ENCODE measurements at regions not wholly inside any gene's neighbourhood (a gene's known extent, or its start where the extent isn't known, plus 50 kb on each side); places are given as distances from the start of the nearest gene placed in this dataset.

DNA sequence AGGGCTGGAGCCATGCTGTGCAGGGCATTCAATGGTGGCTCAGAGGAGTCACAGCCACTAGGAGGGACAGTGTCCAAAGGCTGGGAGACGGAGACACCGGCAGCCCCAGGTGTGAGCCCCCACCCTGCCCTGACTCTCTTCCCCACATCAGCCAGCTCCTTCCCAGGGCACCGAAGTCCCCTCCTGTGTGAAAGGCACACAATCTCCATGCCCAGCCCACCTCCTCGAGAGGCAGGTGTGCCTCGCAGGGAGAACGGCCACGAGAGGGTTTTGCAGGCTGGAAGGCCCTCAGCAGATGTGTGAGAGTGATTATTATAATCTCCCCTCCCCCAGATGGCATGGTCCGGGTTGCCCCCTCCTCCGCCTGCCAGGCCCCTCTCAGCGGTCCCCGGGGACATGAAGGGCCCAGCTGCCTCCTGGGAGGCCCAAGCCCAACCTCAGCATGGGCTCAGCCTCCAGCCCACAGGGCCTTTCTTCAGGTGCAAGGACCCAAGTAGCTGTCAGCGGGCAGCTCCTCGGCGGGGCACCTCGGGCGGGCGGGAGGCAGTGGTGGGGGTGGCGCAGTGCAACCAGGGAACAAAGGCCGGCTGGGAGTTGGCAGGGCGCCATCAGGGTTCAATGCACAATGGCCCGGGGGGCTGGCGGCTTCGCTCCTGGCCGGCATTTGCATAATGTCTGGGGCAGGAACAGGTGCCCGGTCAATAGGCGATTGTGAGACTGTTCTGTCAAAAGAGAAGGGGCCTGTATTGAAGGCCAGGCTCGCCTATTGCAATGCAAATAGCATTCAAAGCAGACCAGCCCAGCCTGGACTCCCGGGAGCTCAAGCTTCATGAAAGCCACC lies 155.3 kb upstream of the ZMIZ1 start:
- DNase-seq (ENCODE audit: low read depth in 2 of 2) = no peak

DNA sequence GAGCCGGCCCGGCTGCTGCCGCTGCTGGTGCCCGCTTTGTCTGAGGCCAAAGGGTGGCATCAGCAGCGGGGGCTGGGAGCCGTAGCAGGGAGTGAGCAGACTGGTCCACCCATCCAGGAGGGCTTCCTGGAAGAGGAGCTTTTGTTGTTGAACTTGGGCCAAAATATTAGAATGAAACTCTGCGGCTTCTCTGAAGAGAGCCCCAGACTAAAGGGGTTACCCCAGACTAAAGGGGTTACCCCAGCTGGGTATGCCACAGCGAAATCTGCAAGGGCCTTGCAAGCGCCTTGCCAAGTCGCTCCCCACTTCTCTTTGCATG lies 154.7 kb upstream of the ZMIZ1 start:
- DNase-seq (ENCODE audit: low read depth in 2 of 2) = no peak

DNA sequence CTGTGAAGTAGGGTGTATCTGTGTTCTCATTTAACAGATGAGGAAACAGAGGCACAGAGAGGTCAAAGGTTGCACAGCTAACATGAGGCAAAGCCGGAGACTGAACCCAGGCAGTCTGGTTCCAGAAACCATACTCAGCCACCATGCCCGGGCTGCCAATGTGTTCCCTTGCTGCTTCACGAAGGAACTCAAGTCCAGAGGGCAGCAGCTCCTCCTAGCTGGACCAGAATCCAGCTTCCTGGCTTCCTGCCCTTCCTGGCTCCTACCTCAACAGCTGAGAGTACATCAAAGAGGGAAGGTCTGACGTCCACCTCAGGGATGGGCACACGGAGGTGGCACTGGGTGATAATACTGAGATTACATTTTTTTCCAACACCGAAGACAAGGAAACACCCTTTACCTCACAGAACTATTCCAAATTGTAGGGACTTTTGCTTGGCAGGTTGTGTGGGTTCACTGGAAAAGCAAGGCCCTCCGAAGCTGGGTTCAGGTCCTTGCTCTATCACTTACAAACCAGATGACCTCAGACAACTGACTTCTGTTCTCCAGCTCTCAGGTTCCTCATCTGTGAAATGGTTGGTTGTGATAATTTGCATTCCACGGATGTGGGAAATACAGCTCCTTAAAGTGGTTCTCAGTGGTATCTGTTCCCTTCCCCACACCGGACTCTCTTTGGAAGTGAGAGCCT lies 154.1 kb upstream of the ZMIZ1 start:
- no peak for DNase-seq (ENCODE audit: low read depth in 2 of 2)

DNA sequence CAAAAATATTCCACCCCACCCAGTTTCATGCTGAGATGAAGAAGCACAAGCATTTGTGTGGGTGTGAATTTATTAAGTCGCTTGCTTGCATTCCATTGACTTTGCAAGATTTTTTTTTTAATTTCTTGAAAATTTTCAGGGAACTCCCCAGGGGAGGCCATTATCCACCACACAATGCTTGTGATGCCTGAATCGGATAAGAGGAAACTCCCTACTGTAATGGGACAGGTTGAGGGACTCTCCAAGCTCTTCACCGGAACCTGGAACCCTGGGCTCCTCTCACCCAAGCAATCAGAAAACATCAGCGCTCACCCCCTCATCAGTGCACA lies 153.6 kb upstream of the ZMIZ1 start:
- DNase-seq (ENCODE audit: low read depth in 2 of 2) = no peak

DNA sequence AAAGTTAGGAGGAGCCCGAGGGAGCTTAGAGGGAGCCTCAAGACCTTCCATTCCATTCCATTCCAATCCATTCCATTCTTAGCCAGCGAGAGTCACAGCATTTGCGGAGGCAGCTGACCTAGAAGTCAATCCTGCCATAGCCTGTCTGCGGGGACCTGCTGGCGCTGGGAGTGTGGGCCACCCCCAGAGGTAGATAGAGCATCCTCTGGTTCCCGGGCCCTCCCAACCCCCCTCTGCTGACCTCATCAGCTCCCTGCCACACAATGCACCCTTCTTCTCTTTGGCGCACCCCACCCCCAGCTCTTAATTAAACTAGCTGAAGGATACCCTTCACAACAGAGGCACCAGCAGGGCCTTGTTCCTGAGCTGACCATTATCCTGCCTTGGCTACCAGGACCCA lies 152.5 kb upstream of the ZMIZ1 start:
- no peak for DNase-seq (ENCODE audit: low read depth in 2 of 2)

DNA sequence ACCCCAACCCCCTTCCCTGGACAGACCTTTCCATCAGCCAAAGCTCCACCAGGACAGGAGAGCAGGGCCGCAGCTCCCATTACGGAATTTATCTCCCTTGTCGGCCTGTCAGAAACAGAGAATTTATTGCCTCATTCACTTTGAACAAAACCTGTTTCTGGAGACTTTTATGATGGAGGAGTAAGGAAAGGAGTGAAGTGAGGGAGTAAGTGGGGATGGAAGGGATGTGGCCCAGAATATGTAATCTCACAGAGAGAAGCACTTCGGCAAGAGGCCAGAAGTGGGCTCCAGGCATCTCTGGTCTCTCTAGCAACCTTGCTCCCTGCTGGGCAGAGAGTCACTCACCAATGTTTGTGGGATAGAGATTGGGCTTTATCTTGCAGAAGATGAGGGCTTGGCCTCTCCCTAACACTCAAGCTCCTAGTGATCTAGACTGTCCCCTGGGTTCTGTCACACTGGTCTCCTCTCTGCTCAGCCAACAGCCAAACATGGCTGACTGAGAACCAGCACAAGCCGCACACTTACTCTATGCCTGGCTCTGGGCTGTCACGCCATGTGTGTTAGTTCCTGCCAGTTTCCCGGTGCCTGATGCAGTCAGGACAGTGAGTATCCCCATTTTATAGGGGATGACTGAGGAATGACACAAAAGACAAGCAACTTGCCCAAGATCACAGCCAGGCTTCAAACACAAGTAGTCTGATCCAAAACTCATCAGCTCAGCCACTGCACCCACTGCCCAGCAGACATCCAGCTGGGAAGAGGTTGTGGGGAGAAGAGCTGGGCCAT lies 149.4 kb upstream of the ZMIZ1 start:
- DNase-seq (ENCODE audit: low read depth in 2 of 2) = no peak

DNA sequence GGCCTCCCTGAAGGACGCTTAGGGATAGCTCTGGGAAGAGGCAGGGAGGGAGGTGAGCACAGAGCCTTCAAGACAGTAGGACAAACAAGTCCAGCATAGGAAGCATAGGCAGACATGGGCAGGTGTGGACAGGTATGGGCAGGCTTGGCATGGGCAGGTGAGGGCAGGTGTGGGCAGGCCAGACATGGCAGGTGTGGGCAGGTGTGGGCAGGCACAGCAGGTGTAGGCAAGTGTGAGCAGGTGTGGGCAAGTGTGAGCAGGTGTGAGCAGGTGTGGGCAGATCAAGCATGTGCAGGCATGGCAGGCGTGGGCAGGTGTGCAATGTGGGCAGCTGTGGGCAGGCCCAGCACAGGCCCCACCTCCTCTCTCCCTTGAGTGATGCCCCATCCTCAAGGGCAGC lies 148.8 kb upstream of the ZMIZ1 start:
- DNase-seq (ENCODE audit: low read depth in 2 of 2) = no peak

DNA sequence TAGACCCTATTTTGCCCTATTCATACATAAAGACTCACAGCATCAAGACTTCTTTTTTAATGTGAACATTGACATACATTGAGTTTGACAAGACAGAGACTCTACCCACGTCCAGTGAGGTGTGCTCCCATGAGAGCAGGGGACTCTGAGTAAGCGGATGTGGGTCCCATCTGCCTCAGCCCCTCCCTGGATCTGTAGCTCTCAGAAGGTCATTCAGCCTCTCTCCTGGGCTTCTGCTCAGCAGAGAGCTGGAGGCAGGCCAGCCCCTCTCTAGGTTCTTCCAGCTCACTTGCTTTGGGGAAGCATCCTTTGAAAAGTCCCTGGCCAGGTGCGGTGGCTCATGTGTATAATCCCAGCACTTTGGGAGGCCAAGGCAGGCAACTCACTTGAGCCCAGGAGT lies 146.9 kb upstream of the ZMIZ1 start:
- DNase-seq (ENCODE audit: low read depth in 2 of 2) = no peak

DNA sequence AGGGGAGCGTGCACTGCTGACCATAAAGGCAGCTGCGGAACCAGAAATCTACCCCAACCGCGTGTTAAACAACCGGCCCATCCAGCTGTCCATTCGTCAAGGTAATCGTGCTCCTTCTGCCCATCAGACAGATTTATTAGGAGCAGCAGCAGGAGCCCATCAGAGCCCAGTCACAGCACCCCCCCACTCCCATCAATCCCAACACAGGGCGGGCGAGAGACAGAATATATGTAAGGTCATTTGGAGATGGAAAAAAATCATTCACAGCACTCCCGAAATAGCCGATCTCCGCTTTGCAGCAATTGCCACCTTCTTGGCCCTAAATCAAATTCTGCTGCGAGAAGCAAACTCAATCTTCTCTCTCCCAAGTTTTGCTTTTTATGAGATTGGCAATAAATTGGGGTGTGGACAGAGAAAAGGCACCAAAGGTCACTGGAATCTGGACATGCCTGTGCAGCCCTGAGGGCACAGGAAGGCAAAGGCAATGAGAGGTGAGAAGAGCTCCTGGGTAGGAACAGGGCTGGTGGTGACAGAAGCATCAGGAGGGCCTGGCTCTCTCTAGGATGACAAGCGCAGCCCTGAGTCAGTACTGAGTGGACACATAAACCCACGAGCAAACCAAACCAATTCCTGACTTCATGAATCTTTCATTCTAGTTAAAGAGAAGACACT lies 145.0 kb upstream of the ZMIZ1 start:
- no peak for DNase-seq (ENCODE audit: low read depth in 2 of 2)

DNA sequence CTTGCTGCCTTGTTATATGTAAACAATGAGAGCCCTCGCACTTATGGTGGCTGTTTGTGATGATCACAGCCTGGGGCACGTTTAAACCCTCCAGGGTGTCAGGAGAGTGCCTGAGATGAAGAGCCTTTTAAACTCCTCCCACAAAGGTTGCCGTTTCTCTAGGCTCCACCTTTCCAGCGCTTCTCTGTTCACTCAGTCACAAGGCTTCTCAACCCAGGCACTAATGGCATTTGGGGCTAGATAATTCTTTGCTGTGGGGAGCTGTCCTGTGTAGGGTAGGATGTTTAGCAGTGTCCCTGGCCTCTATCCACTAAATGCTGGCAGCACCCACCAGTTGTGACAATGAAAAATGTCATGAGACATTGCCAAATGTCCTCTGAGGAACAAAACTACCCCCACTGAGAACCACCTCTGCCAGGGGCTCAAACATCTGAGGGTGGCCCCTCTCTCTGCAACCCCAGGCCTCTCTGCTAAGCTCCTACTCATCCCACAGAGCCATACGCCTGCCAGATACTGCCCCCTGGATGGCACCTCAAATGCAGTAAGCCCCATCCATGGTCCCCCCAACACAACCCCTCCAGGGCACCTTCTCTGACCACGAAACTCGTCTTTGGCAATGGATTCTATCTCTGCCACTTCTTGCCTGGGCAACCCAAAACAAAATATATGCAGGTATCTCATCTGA lies 144.3 kb upstream of the ZMIZ1 start:
- DNase-seq (ENCODE audit: low read depth in 2 of 2) = no peak

DNA sequence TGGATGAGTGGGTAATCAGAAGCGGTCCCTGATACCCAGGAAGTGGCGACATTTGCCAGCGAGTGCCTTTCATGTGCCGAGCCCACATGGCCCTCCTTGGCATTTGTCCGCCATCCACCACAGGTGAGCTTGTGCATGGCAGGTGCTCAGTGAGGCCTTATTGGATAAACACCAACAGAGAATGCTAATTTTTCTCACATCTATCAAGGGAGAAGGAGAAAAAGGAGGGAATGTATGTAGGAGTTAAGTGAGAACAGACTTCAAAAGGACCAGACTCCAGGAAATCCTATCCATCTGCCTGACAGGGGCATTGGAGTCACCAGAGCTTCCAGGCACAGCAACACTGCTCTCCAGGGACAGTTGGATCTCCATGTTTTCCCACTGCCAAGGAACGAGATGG lies 143.5 kb upstream of the ZMIZ1 start:
- DNase-seq (ENCODE audit: low read depth in 2 of 2) = no peak

DNA sequence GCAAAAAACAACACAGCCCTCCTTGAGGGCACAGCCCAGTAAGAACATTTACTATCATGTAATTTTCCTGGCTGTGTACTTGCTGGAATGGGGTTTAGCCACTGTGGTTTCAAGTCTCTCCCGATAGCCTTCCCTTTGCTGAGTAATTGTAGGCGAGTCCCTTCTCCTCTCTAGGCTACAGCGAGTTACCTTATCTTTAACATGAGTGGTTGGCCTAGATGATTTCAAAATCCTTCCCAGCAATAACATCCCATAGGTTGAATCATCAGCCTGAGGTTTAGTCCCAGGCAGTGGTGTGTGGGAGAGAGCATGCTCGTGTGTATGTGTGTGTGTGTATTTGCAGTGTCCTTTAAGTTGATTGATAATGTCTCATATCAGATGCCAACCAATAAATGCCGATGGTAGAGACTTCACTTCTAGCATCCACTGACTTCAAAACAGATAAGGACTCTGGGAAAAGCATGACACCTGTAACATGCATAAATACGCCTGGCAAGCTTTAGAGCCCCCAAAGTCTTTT lies 142.9 kb upstream of the ZMIZ1 start:
- DNase-seq (ENCODE audit: low read depth in 2 of 2) = peak; percentile 91

DNA sequence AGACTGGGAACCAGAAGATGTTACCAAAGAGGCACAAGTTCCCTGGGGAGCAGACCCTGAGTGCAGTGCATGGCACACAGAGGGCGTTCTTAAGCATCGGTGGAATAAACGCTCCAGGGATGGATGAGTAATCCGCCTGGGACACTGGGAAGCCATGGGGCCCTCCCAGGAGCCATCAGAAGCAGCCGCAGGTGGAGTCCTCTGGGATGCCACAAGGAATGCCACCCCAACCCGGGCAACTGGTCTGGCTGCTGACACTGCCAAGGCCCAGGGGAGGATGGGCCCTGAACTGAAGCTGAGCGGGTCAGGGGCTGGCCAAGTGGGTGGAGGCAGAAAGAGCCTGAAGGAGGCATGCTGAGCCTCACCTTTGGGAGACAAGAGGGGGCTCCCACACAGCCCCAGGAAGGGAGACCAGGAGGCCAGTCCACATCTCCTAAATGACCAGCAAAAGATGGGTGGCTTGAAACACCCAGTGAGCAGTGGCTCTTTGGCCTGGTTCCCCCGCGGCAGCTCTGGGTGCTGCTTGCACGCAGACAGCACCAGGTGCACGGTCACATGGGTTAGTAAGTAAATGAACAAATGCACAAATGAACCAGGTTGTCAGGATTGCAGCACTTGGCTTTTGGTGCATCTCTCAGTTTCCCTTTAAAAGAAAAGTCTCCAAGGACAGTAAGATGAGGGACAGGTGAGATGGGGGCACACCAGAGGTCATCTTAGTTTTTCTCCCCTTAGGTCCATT lies 141.3 kb upstream of the ZMIZ1 start:
- DNase-seq (ENCODE audit: low read depth in 2 of 2) = no peak

DNA sequence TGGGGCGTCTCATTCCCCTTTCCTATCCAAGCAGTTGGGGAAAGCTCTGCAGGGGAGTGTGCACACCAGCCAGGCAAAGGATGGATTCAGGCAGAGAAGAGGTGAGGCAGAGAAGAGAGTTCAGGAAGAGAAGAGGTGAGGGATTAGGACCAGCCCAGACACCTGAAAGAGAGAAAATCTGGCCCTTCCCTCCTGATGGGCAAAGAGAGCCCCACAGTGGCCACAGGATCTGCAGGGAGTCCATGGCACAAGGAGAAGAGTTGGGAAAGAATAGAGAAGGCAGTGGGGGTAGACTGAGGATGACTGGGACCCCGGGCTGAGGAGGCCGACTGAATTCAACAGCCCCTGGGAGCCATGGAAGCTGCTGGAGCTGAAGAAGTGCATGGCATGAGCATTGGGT lies 140.4 kb upstream of the ZMIZ1 start:
- no peak for DNase-seq (ENCODE audit: low read depth in 2 of 2)

DNA sequence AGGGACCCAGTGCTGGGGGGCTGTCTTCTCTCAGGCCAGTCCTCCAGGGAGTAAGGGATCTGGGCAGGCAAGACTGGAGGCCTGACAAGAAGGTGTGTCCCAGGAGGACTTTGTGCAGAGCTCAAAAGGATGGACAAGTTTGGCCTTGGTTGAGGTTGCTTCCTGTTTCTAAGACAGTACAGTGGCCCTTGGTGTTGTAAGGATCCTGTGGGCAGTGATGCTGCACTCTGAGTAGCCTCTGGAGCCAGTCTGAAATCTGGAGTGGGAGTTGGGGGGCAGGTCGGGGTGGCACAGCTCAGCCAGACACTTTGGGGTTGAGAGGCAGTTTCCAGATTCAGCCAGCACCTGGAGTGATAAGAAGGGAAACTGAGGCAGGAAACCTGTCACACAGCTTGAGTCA lies 139.2 kb upstream of the ZMIZ1 start:
- DNase-seq (ENCODE audit: low read depth in 2 of 2) = no peak

DNA sequence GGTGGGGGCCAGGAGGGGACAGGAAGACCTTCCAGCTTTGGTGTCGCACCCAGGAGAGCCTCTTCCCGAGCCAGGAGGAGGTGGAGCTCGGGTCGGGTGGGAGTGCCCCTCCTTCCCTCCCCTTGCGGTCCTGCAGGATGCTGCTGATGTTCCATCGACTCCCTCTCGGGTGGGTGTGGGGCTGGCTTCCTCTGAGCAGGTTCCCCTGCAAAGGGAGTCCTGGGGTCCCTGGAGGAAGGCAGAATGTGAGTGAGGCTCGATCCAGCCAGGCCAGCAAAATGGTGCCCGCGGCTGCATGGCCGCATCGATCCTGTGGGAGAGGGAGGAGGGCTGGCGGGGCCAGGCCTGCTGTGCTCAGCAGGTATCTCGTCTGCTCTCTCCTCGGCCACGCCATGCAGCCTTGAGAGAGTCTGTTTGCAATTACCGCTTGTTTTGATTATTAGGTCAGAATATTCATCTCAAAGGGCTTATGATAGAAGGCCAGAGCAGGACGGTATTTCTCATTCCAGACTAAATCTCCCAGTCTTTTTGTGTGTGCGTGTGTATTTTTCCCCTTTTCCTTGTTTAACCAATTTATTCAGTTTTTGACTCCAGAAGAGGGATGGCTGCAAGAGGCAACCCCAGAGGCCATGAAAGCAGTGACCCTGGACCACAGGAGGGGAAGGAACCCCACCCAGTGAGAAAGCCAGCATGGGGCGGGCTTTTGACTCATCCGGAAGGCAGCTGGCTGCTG lies 137.3 kb upstream of the ZMIZ1 start:
- peak; percentile 79 to 84 for DNase-seq (ENCODE audit: low read depth in 2 of 2)

DNA sequence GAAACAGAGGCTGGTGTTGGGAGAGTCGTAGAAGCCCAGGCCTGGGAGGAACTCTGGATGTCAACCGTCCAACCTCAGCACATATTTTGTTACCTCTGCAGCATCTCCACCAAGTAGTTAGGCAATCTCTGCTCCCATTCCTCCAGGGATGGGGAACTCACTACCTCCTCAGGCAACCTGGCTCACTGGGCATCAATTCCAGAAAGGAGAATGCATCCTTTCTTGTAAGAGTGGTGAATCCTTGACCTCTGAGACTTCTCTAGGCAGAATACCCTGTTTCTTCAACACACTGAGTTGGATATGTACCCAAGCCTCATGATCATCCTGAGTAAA lies 136.7 kb upstream of the ZMIZ1 start:
- DNase-seq (ENCODE audit: low read depth in 2 of 2) = no peak

DNA sequence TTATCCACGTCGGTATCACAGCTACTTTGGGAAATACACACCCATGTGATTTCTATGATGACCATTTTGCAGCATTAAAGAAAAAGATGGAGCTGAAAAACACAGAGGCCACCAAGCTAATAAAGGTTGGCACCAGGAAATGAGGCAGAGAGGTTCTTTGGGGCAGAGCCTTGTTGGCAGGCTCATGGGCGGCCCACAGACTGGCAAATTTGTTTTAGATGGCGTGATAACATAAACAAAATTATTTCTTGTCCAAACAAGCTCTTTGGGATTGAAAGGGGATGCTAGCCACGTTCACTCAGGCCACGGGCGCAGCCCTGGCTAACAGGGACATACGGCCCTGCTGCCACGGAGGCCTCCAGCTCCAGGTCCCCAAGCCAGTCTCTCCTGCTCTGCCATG lies 135.9 kb upstream of the ZMIZ1 start:
- no peak for DNase-seq (ENCODE audit: low read depth in 2 of 2)

DNA sequence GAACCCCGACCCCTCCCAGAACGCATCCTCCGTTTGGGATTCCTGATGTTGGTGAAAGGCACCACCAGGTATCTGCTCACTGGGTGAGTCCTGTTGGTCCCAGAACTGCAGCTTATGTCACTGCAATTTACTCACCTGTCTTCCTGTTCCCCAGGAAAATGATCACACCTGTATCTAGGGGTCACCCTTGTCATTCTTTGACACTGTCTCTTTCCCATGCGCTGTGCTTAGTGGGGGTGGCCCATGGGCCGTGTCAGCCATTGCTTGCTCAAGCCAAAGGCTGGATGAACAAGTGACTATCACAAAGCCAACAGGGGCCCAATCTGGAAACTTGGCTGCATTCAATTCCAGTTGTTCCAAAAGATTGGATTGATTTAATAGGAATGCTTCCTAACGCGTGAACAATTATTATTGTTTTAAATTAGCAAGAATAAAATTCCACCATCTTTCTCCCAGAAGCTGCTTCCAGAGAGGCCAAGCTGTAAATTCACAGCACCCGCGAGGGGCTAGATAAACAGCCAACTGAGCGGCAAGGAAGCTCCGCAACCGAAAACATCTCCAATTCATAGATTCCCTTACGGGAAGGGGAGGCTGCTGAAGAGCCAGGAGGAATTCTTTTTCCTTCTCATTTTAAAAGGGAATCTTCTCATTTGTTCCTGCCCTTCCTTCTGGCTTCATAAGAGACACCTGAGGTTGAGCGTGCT lies 134.8 kb upstream of the ZMIZ1 start:
- DNase-seq (ENCODE audit: low read depth in 2 of 2) = no peak

DNA sequence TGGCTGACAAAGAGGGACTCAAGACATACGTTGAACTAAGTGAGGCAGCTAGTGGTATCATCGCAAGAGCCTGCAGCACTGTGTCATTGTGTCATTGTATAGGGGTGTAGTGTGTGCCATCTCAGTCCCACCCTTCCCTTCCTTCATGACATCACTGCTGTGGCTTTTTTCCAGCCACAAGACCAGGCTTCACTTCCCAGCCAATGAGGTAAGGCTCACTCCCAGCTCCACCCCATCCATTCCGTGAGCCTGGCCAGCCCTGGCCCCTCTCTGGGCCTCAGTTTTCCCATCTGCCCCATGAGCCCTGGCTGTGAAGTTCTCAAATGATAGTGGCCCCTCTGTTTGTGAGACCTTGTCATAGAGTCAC lies 134.3 kb upstream of the ZMIZ1 start:
- DNase-seq (ENCODE audit: low read depth in 2 of 2) = no peak

Data from fibroblast of skin of left quadriceps (primary cell).